NCI-H2227 (cell line): ENCODE measurements at regions not wholly inside any gene's neighbourhood (a gene's known extent, or its start where the extent isn't known, plus 50 kb on each side); places are given as distances from the start of the nearest gene placed in this dataset.

ENCODE experiments used
- DNase-seq: peaks from one replicate; lab custom pipeline; 2025; ENCODE audit not compliant: unreplicated experiment; lab: John Stamatoyannopoulos, UW

DNA sequence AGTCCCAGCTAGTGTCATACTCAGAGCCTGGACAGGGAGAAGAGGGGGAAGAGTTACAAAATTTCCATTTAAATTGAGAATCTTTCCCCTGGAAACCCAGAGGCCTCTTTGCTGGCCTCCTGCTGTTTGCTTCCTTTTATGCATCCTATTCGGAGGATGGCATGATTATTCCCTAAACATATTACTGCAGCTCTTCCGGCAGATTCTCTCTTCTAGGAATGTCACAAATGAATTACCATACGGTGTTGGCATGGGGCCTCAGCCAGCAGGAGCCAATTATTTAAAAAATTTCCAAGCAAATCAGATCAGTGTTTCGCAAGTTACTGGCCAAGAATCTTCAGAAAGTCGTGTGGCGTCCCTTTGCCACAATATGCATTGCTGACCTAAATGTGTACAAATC, 326.7 kb upstream of the NCAM1 start:
- no peak for DNase-seq

DNA sequence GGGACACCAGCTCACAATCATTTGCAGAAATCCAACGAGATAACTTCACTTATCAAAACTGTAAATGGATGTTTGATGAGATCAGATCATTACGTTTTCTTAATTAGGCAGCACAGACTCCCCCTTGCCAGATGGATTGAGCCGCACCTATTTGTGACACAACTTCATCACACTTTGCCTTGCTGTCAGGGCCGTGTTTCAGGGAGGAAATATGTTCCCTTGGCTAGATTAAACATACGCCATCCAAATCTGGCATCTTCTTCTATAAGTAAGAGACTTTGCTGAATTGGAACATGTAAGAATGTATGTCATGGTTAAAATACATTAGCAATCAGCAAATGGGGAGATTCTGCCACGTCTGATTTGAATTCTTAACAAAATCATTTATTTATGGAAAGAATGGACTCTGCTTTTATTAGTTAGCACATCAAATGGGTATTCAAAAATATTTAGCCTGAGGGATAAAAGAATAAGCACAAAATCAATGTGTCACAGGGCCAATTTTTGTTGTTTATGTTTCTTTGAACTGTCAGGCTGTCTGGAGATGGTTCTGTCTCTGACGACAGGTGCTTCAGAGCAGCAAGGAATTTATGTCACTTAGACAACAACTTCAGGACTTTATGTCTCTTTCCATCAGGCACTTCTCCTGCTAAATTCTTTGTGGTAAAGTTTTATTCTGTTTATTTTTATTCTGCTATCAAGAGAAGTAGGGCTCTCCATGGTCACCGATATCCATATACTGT, 326.1 kb upstream of the NCAM1 start:
- DNase-seq, result no peak

DNA sequence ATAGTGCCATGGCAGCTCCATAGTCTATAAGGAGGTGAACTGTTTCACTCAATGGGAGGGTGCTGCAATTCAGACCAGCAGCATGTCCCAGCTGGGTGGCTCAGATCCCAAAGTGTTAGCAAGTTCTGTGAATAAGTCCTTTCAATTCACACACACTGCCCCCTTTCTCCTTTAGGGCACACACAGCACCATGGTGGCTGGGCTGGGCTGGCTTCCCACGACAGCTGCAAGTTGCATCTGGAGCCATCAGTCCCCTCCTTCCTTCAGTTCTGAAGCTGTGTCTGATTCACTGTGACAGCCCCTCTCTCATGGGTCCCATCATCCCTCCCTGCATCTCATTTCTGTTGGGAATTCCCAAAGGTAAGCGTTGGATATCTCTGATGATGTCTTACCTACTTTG, 324.1 kb upstream of the NCAM1 start:
- DNase-seq, result no peak

DNA sequence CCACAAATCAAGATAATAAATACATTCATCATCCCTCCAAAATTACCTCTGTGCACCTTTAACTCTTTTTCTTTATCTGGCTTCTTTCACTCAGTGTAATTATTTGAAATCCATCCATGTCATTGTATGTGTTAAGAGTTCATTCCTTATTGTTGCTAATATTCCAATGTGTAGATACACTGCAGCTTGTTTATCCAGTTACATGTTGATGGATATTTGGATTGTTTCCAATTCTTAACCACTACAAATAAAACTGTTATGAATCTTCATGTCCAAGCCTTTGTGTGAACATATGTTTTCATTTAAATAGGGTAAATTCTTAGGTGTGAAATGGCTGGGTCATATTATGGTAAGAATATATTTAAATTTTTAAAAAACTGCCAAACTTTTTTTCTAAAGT, 323.3 kb upstream of the NCAM1 start:
- no peak for DNase-seq

DNA sequence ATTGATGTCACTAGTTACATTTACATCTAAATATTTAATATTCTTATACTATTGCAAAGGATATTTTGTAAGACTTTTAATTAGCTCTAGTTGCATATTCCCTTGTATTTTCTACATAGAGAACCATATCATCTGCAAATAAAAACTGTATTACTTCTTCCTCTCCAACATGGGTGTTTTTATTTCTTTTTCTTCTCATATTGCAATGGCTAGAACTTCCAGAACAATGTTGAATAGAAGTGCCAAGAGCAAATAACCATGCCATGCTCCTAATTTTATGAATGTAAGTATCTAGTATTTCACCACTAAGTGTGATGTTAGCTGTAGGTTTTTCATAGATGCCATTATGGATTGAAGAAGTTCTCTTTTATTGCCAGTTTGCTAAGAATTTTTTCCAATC, 321.8 kb upstream of the NCAM1 start:
- DNase-seq, result no peak

DNA sequence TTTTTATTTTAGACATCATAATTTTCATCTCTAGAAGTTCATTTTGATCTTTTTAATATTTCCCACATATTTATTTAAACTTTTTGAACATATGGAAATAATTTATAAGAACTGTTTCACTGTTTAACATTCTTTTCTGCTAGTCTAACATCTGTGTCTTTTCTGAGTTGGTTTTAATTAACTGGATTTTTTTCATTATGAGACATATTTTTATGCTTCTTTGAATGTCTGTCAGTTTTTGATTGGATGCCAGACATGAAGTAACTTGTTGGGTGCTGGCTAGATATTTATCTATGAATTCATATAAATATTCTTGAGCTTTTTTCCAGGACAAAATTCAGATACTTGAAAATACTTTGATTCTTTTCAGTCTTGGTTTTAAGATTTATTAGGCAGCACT, 317.8 kb upstream of the NCAM1 start:
- DNase-seq, result no peak

DNA sequence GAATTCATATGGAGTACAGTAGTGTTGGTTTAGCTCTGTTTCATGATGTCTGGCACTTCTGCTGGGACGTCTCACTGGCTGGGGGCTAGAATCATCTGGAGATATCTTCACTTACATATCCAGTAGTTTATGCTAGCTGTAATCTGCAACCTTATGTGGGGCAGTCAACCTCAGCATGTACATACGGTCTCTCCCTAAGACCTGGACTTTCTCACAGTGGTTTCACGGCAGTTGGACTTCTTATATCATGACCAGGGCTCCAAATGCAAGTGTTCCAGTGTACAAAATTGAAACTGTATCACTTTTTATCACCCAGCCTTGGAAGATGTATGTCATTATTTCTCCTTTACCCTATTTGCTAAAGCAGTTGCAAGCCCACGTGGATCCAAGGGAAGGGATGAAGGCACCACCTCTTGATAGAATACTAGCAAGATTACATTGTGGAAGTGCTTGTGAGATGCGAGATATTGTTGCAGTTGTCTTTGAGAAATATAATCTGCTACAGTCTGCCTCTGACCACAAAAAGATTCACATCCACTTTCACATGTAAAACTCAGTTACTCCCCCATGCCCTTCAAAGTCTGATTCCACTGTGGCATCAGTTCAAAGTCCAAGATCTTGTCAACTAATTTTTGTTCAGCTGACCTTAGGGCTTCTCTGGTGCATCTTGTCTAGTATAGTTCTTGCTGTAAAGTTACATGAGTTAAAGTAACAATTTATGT, 316.6 kb upstream of the NCAM1 start:
- DNase-seq, result no peak

DNA sequence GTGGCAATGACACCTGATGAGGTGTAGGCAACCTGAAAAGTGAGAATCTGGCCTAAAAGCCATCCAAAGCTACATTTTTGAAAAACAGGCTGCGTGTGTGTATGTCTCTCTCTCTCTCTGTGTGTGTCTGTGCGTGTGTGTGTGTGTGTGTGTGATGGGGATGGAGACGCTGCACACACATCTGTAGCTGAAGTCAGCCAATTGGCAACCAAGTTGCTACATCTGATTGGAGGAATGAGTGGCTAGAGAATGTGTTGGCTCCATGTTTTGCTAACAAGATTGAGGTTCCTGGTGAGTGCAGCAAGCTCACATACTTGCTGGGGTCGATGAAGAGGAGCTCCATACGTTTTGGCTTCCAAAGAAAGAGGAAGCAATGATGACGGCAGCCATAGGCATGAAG, 311.4 kb upstream of the NCAM1 start:
- no peak for DNase-seq

DNA sequence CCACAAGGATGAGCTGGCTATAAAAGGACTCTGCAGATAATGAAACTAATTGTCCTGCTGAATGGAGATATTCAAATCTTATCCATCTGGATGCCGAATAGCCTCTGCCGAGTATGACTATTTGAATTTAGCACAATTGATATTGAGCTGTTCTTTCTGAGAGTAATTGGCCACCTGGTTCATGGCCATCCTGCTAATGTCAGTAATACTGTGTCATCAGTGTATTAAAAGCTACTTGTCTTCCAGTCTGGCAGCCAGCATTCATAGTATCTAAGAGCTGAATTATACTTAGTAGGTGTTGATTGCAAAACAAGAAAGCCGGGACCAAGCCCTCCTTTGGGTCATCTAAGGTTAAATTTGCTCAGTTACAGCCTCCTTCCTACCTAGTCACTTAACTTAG, 310.7 kb upstream of the NCAM1 start:
- DNase-seq, result peak; percentile 12

DNA sequence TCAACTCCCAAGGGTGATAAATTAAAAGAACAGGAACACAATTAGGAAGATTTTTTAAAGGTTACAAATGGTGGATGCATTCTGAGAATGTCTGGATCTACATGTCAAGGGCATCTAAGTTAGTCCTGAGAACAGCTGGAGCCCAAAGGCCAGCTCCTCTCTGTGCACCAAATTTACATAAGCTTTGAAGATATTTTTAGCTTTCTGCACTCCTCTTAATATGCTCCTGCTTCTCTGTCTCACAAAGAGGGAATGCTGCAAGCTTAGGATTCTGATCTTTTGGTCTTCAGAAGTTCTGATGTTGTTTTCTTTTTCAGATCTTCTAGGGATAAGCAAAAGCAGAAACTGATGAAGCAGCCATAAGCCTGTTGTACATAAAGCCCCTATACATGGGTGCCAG, 309.8 kb upstream of the NCAM1 start:
- DNase-seq, result no peak

DNA sequence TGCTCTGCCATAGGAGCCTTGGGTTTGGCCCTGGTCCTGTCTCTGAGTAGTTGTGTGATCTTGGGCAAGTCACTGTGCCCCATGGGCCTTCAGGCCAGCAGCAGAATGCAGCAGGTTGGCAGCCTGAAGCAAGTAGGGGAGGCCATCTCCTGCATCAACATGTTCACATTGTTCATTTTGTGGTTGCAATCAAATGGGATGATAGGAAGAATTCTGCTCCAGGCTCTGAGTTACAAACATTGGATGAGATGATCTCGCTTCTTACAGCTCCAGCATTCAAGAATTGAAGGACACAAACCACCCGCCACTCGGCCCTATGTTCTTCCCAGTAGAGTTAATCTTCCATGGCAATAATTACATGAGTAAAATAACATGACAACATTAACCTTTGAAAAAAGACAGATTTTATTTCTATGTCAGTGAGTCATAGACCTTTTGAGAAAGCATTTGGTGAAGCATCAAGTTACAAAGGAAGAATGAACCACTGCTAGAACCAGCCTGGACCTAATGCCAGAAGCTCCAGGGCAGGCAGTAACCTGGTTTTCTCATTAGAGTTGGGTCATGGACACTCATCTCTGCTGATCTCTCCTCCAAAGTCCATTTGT, 308.3 kb upstream of the NCAM1 start:
- no peak for DNase-seq

DNA sequence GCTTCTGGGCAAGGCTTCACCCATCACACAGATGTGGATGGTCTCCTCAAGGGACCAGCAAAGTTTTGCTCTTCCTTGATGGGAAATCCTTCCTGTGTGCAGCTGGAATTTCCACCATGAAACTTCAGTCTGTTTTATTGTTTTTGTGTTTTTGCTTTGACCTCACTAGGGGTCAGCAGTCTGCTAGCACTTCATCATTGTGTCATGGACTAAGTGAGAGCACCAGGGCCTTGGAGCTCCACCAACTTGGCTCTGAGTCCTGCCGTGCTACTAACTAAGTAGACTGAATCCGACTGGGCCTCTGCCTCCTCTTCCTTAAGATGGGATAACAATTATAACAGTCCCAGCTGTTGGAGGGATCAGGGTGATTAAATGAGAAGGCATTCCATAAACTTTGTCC, 305.8 kb upstream of the NCAM1 start:
- DNase-seq, result no peak

DNA sequence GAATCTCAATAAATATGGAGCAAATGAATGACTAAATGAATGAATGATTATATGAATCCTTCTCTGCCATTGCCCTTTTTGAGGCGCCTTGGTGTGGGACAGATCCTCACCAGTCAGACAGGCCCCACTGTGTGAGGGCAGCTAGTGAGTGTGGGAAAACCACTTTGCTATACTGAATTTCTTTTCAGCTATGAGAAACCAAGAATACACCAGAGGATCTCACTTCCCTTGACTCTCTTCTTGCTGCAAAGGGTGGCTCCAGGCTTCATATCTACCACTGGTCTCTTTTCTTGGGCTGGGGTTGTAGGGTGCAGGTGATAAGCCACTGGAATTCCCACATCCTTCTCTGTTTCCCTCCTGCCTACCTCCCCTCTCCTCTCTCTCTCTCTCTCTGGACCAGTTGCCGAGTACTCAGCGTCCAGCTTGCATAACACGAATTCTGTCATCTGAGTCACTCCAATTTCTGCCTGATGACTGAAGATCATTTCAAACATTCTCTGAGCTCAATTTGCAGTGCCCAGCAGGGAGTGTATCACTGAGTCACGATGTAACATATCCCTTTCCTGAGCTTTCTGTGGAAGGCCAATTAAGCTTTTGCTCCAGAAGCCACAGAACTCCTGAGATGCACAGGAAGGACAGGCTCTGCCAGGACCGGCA, 304.3 kb upstream of the NCAM1 start:
- no peak for DNase-seq

DNA sequence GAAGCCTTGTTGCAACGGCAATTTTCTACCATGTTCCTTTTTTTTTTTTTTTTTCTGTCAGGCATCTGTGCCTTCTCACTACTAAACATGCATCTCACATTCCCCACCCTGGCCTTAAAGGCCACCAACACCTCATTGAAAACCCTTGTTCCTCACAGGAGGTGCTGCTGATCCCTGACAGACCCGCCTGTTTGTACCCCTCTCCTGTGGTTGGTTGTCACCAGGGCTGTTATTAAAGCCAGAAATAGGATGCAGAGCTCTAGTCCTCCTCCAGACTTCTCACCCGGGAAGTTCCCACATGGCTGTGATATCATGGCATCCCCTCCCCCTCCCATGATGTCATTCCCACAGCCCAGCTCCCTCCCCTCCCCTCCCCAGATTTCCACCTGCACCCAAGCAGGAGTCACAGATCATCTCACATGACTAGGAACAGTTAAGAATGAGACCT, 302.8 kb upstream of the NCAM1 start:
- DNase-seq, result no peak

DNA sequence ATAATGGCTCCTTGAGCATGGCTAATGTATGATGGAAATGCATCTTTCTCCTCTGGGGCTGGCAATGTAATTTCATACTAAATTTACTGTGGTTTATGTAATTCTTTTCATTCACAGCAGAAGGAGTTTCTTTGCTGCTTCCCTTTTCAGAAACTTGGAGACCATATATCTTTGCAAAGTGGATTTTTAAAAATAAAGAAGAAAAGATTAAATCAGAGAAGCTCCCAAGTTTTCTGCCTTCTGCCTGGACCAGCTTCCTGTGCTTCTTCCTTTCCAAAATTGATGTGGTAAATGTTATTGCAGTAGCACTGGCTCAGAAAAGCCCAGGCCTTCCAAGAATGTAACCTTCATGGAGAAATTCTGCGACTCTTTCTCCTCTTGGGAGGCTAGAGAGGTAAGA, 300.1 kb upstream of the NCAM1 start:
- DNase-seq, result no peak

DNA sequence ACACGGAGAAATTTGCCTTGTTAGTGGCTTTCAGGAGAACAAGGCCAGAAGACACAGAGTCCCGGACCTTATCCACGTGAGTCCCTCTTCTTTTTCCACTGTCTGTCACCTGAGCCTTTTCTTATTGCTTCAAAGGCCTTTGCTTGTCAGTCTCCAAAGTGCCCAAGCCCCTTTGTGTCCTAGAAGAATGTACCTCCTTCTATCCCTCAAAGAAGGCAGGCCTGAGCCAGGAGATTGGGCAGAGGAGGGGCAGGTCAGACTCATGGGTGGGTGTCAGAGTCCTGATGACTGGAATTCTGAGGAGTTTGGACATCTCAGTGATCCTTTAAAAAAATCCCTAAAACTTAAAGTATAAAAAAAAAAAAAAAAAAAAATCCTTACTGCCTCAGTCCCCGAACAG, 299.6 kb upstream of the NCAM1 start:
- DNase-seq, result no peak

DNA sequence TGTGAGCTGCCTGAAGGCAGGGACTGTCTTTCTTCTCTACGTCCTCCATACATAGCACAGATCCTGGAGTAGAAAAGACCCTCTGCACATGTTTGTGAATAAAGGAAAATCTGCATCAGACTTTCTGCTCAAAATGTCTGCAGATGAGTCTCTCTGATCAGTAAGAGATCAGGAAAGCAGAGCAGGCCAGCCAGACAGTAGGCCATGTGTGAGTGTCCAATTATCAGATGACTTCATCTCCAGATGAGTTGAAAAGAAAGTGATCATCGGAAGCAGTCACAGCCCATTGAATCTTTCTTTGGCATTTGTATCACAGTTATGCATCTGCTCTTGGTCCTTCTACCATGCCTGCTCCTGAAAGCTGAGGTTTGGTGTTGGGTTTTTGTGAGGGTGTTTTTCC, 298.7 kb upstream of the NCAM1 start:
- DNase-seq, result no peak

DNA sequence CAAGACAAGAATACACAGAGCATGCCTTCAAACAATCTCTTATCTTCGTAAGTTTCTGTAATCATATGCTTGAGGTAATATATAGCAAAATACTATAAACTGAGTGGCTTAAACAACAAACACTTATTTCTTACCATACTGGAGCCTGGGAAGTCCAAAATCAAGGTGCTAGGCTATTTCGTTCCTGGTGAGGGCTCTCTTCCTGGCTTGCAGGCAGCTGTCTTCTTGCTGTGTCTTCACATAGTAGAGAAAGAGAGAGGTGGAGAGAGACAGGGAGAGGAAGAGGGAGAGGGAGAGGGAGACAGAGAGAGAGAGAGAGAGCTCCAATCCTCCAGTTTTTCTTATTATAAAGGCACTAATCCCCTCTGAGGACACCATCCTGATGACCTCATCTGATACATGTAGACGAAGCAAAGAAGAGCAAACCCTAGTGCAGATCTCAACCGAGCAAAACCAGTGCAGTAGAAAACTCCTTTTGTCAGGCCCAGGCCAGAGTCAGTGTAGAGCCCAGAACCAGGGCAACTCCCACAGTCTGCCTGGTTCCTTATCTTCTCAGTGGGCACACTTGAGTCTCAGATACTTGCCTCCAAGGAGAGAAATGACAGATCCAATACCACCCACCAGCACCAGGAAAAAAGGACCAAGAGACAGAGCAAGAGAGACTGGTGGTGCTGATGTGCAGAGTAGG, 297.1 kb upstream of the NCAM1 start:
- no peak for DNase-seq

DNA sequence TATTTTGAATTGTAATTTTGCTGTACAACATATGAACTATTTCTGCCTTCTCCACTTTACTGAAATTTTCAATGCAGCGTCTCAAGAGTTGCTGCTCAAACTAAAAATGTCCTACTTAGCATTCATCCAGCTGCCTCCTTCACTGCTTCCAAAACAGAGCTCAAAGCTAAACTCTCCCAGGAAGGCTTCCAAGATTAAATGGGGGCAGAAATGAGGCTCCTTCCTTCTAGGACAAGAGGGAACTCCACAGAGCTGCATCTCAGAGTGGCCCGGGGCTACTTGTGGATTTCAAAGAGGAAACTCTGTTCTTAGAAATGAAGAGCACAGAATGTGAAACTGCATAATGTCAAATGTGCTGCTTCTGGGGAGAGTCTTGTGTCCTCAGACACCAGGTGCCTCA, 295.9 kb upstream of the NCAM1 start:
- DNase-seq, result no peak

DNA sequence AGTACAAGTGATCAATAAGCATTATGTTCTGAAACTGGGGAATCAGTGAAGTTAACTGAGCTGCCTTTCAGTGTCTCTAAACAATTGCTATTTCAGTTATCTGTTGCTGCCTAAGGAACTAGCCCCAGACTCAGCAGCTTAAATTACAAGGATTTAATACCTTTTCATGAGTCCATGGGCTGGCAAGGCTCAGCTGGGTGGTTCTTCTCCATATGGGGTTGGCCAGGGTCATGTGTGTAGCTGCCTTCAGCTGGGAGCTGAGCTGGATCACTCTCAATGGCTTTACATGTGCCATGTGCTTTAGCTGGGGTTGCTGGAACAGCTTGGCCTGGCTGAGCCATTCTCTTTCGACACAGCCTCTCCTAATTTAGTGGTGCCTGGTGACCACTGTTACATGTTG, 295.0 kb upstream of the NCAM1 start:
- DNase-seq, result no peak

DNA sequence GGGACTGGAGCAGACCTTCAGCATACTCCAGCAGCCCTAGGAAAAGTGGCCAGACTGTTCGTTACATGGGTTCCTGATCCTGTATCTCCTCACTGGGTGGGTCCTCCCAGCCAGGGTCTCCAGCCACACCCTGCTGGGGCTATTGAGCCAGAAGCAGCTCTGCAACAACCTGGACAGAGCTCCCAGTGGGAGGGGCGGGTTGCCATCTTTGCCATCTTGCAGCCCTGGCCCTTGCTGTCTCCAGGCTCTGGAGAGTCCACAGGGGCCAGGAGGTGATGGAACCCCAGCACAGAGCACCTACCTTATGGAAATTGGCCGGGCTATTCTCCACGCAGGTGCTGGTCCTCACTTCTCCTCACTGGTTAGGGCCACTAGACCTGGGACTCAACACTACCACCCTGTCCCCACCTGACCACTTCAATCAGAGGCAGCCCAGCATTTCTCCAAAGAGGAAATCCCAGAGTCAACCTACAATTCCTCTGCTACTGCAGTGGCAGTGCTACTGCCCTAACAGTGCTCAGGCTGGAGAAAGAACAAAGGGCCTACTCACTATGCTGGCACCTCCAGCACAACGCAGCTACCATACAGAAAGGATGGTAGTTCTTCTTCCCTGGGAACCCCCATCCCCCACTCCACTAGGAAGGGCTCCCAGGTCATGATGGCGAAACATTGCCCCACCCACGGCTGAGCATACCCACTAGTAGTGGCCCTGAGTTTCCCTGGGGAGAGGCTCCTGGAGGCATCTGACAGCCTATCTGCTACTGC, 290.2 kb upstream of the NCAM1 start:
- DNase-seq, result no peak
